ENCODE measurements at regions not wholly inside any gene's neighbourhood (a gene's known extent, or its start where the extent isn't known, plus 50 kb on each side); places are given as distances from the start of the nearest gene placed in this dataset.

- DNase-seq (ENCODE audit: low spot score) = no peak
- TF ChIP-seq, protein P1, sequence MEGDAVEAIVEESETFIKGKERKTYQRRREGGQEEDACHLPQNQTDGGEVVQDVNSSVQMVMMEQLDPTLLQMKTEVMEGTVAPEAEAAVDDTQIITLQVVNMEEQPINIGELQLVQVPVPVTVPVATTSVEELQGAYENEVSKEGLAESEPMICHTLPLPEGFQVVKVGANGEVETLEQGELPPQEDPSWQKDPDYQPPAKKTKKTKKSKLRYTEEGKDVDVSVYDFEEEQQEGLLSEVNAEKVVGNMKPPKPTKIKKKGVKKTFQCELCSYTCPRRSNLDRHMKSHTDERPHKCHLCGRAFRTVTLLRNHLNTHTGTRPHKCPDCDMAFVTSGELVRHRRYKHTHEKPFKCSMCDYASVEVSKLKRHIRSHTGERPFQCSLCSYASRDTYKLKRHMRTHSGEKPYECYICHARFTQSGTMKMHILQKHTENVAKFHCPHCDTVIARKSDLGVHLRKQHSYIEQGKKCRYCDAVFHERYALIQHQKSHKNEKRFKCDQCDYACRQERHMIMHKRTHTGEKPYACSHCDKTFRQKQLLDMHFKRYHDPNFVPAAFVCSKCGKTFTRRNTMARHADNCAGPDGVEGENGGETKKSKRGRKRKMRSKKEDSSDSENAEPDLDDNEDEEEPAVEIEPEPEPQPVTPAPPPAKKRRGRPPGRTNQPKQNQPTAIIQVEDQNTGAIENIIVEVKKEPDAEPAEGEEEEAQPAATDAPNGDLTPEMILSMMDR (IDR thresholded peaks at IDR 0.05; ENCODE audit: extremely low read depth, missing control alignments) = no peak
Observed at GRCh38 chr10:57535306-57535705, 732.4 kb downstream of the IPMK start.

GRCh38 chr10:57513637-57514036, 754.1 kb downstream of the IPMK start:
- TF ChIP-seq, protein P1 (IDR thresholded peaks at IDR 0.05; ENCODE audit: extremely low read depth, missing control alignments) = no peak
- DNase-seq (ENCODE audit: low spot score) = no peak

GRCh38 chr10:57507788-57508187, 759.9 kb downstream of the IPMK start:
- DNase-seq (ENCODE audit: low spot score) = no peak
- TF ChIP-seq, protein P1 (IDR thresholded peaks at IDR 0.05; ENCODE audit: extremely low read depth, missing control alignments) = no peak

- DNase-seq (ENCODE audit: low spot score) = no peak
Observed at GRCh38 chr10:57506414-57507094, 761.1 kb downstream of the IPMK start.

GRCh38 chr10:57494486-57494885, 773.2 kb downstream of the IPMK start:
- DNase-seq (ENCODE audit: low spot score) = no peak
- TF ChIP-seq, protein P1 (IDR thresholded peaks at IDR 0.05; ENCODE audit: extremely low read depth, missing control alignments) = no peak

More at GRCh38 chr10:57506414-57507094, 761.1 kb downstream of the IPMK start:
- TF ChIP-seq, protein P1 (IDR thresholded peaks at IDR 0.05; ENCODE audit: extremely low read depth, missing control alignments) = no peak

DNA sequence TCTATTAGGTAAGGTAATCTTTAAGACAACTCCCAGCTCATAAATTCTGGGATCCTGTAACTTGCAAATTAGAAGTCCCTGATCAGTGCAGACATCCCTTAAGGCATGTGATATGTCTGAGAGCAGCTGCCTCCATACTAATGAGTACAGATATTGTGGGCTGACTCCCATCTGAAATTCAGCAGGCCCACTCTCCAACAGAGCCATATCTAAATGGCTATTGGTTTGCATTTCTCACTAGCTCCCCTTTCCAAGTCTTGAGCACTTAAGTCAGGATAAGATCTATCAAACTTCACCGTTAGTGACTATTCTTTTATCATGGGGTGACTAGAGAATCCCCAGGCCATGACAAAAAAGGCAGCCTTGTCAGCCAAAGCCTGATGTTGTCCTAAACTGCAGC, 785.4 kb downstream of the IPMK start:
- no peak for DNase-seq (ENCODE audit: low spot score)
- TF ChIP-seq, protein P1 (IDR thresholded peaks at IDR 0.05; ENCODE audit: extremely low read depth, missing control alignments) = no peak

- DNase-seq (ENCODE audit: low spot score) = no peak
- TF ChIP-seq, protein P1 (IDR thresholded peaks at IDR 0.05; ENCODE audit: extremely low read depth, missing control alignments) = no peak
Observed at GRCh38 chr10:57472823-57473619, 794.7 kb downstream of the IPMK start.
